NCI-H2171 (cell line): ENCODE measurements at regions not wholly inside any gene's neighbourhood (a gene's known extent, or its start where the extent isn't known, plus 50 kb on each side); places are given as distances from the start of the nearest gene placed in this dataset.
"Not testable (repeated sequence)": the region's sequence is repeated elsewhere in the genome, so short reads cannot be mapped to it uniquely, and the experiment has no call there.

ENCODE experiments used
- DNase-seq: peaks from one replicate; lab custom pipeline; 2025; lab: John Stamatoyannopoulos, UW

- no peak for DNase-seq
Observed at GRCh38 chr3:83251490-83251889, 1490.0 kb upstream of the GBE1 start.

GRCh38 chr3:83250613-83251012 lies 1489.2 kb upstream of the GBE1 start:
- DNase-seq = no peak

GRCh38 chr3:83248454-83248853 lies 1487.0 kb upstream of the GBE1 start:
- no peak for DNase-seq

- no peak for DNase-seq
Observed at GRCh38 chr3:83235180-83235814, 1473.9 kb upstream of the GBE1 start.

- DNase-seq = no peak
Observed at GRCh38 chr3:83233715-83234114, 1472.3 kb upstream of the GBE1 start.

GRCh38 chr3:83230841-83231240 lies 1469.4 kb upstream of the GBE1 start:
- DNase-seq = no peak

GRCh38 chr3:83230376-83230775 lies 1468.9 kb upstream of the GBE1 start:
- DNase-seq = no peak

GRCh38 chr3:83226751-83227150 lies 1465.3 kb upstream of the GBE1 start:
- no peak for DNase-seq

GRCh38 chr3:83224101-83224868 lies 1462.8 kb upstream of the GBE1 start:
- DNase-seq = no peak

GRCh38 chr3:83218383-83219200 lies 1457.1 kb upstream of the GBE1 start:
- DNase-seq = no peak

GRCh38 chr3:83217595-83218118 lies 1456.2 kb upstream of the GBE1 start:
- not testable (repeated sequence) for DNase-seq

GRCh38 chr3:83216919-83217594 lies 1455.6 kb upstream of the GBE1 start:
- no peak for DNase-seq

- DNase-seq = no peak
Observed at GRCh38 chr3:83195243-83195642, 1433.8 kb upstream of the GBE1 start.

GRCh38 chr3:83193526-83193925 lies 1432.1 kb upstream of the GBE1 start:
- DNase-seq = no peak

- DNase-seq = no peak
Observed at GRCh38 chr3:83189634-83190033, 1428.2 kb upstream of the GBE1 start.

GRCh38 chr3:83169473-83169872 lies 1408.0 kb upstream of the GBE1 start:
- DNase-seq = no peak

GRCh38 chr3:83150896-83151295 lies 1389.5 kb upstream of the GBE1 start:
- no peak for DNase-seq

- no peak for DNase-seq
Observed at GRCh38 chr3:83140983-83141382, 1379.5 kb upstream of the GBE1 start.

GRCh38 chr3:83131236-83131635 lies 1369.8 kb upstream of the GBE1 start:
- no peak for DNase-seq

GRCh38 chr3:83122774-83123350 lies 1361.4 kb upstream of the GBE1 start:
- DNase-seq = no peak

GRCh38 chr3:83093222-83093572 lies 1331.8 kb upstream of the GBE1 start:
- DNase-seq = no peak
